ENCODE measurements at regions not wholly inside any gene's neighbourhood (a gene's known extent, or its start where the extent isn't known, plus 50 kb on each side); places are given as distances from the start of the nearest gene placed in this dataset.

DNA sequence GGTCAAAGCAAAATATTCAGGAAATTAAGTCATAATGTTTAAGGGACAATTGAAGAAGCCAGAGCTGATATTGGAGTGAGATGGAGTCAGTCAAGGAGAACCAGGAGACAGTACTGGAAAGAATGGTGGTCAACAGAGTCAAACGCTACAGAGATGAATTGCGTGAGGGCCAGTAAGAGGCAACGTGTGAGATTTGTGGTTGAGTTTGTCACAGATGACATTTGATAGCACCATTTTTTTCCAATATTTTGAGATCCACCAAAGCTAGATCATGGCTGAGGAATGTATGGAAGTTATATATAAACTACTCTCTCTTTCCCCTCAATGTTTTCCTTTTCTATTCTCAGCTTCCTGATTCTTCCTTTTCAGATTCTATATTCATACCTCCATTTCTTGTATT, 375.1 kb upstream of the ROBO2 start:
- Histone ChIP-seq H3K9me3 (ENCODE audit: control insufficient read depth, low read length) (no peaks in the 10 kb centered on the region), H3K4me3 (ENCODE audit: extremely low read depth, insufficient read depth, low read length, poor library complexity, severe bottlenecking) (no peak overlapping the region), H3K4me1 (ENCODE audit: control insufficient read depth, insufficient read depth, low read length, poor library complexity, severe bottlenecking) (no peaks in the 10 kb centered on the region), H3K27ac (ENCODE audit: low read depth, low read length, severe bottlenecking) (no peak overlapping the region), H3K36me3 (ENCODE audit: control insufficient read depth, insufficient read depth, low read length) (no peaks in the 10 kb centered on the region)
- WGBS, 2 experiments (ENCODE audit: insufficient coverage in 2 of 2), result 86% methylated on average over 1 of the region's 3 CpGs

DNA sequence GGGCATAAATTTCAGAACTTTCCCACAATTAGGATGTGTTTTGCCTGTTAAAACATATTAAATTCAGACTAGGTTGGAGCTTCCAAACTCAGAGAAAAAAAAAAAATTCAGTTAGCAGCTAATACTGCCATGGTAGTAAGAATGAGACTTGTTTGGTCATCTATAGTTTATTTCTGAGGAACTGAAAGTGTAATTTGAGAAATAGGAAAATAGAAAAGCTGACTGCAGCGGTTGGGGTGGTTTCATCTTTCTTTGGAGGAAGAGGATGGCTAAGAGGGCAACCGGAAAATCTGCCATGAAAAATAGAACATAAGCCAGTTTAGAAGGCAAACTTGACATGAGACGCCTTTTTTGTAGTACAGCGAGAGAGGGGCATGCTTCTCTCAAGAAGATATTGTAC, 371.2 kb upstream of the ROBO2 start:
- Histone ChIP-seq H3K27ac (ENCODE audit: low read depth, low read length, severe bottlenecking) (no peak overlapping the region), H3K36me3 (ENCODE audit: control insufficient read depth, insufficient read depth, low read length) (no peaks in the 10 kb centered on the region), H3K9me3 (ENCODE audit: control insufficient read depth, low read length) (no peaks in the 10 kb centered on the region), H3K4me3 (ENCODE audit: extremely low read depth, insufficient read depth, low read length, poor library complexity, severe bottlenecking) (no peak overlapping the region), H3K4me1 (ENCODE audit: control insufficient read depth, insufficient read depth, low read length, poor library complexity, severe bottlenecking) (no peaks in the 10 kb centered on the region)
- WGBS, 2 experiments (ENCODE audit: insufficient coverage in 2 of 2), result 94 to 95% methylated on average over 4 of the region's 4 CpGs

DNA sequence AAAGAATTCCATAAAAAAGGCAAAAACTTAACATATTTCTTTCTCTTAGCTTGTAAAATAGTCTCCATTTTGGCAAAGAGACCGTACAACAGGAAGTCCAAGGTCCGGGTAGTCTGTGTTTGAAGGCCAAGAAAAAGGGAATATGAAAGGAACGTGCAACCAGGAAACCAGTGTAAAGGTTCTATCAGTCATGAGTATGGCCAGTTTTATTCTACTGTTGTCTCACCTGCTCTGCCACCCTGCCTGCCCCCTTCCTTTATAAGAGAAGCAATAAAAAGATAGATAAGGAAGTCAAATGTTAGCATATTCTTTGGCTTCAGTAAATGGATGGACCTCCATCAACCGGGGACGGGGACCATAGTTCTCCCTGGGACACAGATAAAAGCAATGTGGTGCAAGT, 370.6 kb upstream of the ROBO2 start:
- no peak overlapping the region for H3K27ac ChIP-seq (ENCODE audit: low read depth, low read length, severe bottlenecking)
- H3K4me1 ChIP-seq (ENCODE audit: control insufficient read depth, insufficient read depth, low read length, poor library complexity, severe bottlenecking), result no peaks in the 10 kb centered on the region
- H3K9me3 ChIP-seq (ENCODE audit: control insufficient read depth, low read length), result no peaks in the 10 kb centered on the region
- H3K4me3 ChIP-seq (ENCODE audit: extremely low read depth, insufficient read depth, low read length, poor library complexity, severe bottlenecking), result no peak overlapping the region
- 73% methylated on average over 4 of the region's 5 CpGs; no CpG with 5 or more reads in 1 of the 2 experiments for WGBS, 2 experiments (ENCODE audit: insufficient coverage in 2 of 2)
- no peaks in the 10 kb centered on the region for H3K36me3 ChIP-seq (ENCODE audit: control insufficient read depth, insufficient read depth, low read length)

DNA sequence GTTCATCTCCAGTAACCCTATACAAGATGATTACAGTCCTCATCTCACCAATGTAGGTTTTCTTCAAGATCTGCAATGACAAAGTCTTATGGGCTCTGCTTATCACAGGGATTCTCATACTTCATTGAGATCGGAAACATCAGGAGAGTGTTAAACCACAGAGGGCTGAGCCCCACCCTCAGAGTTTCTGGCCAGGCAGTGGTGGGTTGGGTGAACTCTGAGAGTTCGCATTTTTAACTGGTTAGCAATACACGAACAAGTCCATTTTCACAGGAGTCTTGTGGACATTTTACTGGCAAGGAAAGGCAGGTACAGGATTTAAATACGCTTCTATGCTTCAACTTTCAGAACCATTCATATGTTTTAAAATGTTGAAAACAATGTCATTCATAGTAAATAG, 366.7 kb upstream of the ROBO2 start:
- H3K9me3 ChIP-seq (ENCODE audit: control insufficient read depth, low read length), result no peaks in the 10 kb centered on the region
- H3K36me3 ChIP-seq (ENCODE audit: control insufficient read depth, insufficient read depth, low read length), result no peaks in the 10 kb centered on the region
- H3K4me1 ChIP-seq (ENCODE audit: control insufficient read depth, insufficient read depth, low read length, poor library complexity, severe bottlenecking), result no peaks in the 10 kb centered on the region
- 79% methylated on average over 2 of the region's 4 CpGs; no CpG with 5 or more reads in 1 of the 2 experiments for WGBS, 2 experiments (ENCODE audit: insufficient coverage in 2 of 2)
- H3K4me3 ChIP-seq (ENCODE audit: extremely low read depth, insufficient read depth, low read length, poor library complexity, severe bottlenecking), result no peak overlapping the region
- H3K27ac ChIP-seq (ENCODE audit: low read depth, low read length, severe bottlenecking), result peak overlapping the region; percentile 57

DNA sequence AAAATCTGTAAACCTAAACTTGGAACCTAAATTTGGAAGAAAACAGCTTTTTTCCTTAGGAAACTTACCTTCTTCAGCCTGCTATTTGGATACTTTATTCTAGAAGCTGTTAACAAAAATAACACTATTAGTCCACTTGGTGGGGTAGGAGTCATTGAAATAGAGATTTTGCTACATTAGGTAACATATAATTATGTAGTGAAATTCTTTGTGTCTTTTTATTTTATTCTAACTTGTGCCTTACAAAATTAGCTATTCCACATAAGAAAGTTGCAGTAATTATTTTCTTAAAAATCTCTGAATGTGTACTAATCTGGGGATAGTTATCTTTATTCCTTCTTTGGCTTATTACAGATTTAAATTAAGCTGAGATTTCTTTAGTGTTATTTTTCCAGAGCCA, 360.4 kb upstream of the ROBO2 start:
- H3K9me3 ChIP-seq (ENCODE audit: control insufficient read depth, low read length), result no peaks in the 10 kb centered on the region
- H3K27ac ChIP-seq (ENCODE audit: low read depth, low read length, severe bottlenecking), result no peak overlapping the region
- H3K4me3 ChIP-seq (ENCODE audit: extremely low read depth, insufficient read depth, low read length, poor library complexity, severe bottlenecking), result no peak overlapping the region
- H3K36me3 ChIP-seq (ENCODE audit: control insufficient read depth, insufficient read depth, low read length), result no peaks in the 10 kb centered on the region
- no peaks in the 10 kb centered on the region for H3K4me1 ChIP-seq (ENCODE audit: control insufficient read depth, insufficient read depth, low read length, poor library complexity, severe bottlenecking)

DNA sequence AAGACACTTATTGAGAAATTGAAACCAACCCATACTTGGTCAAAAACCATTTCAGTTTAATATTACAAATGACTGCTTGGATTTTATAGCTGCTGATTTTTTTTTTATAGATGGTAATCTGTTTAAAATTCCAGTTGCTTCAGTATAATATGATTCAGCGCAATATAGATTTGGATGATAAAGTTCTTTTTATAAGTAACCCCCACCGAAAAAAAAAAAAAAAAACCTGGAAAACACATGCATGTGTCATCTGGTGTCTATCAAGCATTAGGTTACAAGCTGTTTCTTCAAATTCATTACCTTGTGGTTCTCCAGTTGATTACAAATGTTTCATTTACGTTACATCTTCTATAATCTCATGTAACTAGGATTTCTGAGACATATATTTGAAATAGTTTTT, 356.6 kb upstream of the ROBO2 start:
- 83% methylated on average over 1 of the region's 3 CpGs; no CpG with 5 or more reads in 1 of the 2 experiments for WGBS, 2 experiments (ENCODE audit: insufficient coverage in 2 of 2)
- Histone ChIP-seq H3K36me3 (ENCODE audit: control insufficient read depth, insufficient read depth, low read length) (no peaks in the 10 kb centered on the region), H3K9me3 (ENCODE audit: control insufficient read depth, low read length) (no peaks in the 10 kb centered on the region), H3K4me3 (ENCODE audit: extremely low read depth, insufficient read depth, low read length, poor library complexity, severe bottlenecking) (no peak overlapping the region), H3K4me1 (ENCODE audit: control insufficient read depth, insufficient read depth, low read length, poor library complexity, severe bottlenecking) (peaks cover 4% of the 10 kb centered on the region), H3K27ac (ENCODE audit: low read depth, low read length, severe bottlenecking) (no peak overlapping the region)

DNA sequence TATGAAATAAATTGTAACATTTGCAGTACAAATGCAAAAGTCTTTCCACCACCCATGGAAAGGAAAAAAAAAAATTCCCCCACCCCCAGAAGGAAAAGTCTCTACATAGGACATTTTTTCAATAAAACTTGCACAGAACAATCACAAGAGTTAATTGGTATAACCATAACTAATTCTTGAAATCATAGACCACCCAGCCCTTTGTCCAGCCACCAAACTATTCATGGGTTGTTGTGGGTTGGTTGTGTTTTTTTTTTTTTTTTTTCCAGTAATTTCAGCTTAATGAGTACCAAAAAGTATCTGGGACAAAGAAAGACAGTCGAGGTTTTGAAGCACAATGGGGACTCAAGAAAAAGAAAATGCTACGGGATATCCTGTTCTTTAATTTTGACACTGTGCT, 355.0 kb upstream of the ROBO2 start:
- H3K9me3 ChIP-seq (ENCODE audit: control insufficient read depth, low read length), result no peaks in the 10 kb centered on the region
- no peak overlapping the region for H3K27ac ChIP-seq (ENCODE audit: low read depth, low read length, severe bottlenecking)
- H3K36me3 ChIP-seq (ENCODE audit: control insufficient read depth, insufficient read depth, low read length), result no peaks in the 10 kb centered on the region
- 50 to 71% methylated on average over 1 of the region's 2 CpGs for WGBS, 2 experiments (ENCODE audit: insufficient coverage in 2 of 2)
- H3K4me3 ChIP-seq (ENCODE audit: extremely low read depth, insufficient read depth, low read length, poor library complexity, severe bottlenecking), result no peak overlapping the region
- H3K4me1 ChIP-seq (ENCODE audit: control insufficient read depth, insufficient read depth, low read length, poor library complexity, severe bottlenecking), result peaks cover 4% of the 10 kb centered on the region

DNA sequence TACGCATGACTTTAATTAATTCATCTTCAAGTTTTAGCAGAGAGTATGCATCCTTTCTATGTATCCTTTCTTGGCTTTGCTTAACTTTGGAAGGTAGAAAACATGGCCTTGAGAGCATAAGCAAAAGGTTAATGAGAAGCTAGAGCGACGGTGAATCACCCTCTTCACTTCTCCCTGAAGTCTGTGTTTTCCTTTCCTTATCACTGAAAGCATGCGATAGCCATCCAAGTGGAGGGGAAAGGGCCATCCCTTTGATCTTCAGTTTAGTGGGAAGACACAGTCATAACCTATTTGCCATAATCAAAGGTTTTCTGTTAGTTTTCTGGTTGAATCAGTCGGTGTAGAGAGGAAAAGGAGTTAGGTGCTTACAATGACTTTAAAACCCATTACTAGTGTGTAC, 354.0 kb upstream of the ROBO2 start:
- Histone ChIP-seq H3K4me3 (ENCODE audit: extremely low read depth, insufficient read depth, low read length, poor library complexity, severe bottlenecking) (no peak overlapping the region), H3K4me1 (ENCODE audit: control insufficient read depth, insufficient read depth, low read length, poor library complexity, severe bottlenecking) (peaks cover 4% of the 10 kb centered on the region)

DNA sequence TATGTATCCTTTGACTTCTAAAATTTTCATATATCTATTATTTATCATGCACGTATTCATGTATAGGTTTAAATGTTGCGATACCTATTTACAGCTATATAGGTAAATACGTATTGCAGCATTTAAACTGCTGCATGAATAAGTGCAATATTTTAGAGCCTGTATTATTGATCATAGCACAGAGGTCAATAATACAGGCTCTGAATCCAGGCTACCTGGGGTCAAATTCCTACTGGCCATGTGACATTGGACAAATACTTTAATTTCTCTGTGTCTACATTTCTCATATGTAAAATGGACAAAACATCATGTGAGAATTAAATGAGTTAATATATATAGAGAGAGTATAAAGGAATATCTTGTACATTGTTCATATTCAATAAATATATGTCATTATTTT, 352.9 kb upstream of the ROBO2 start:
- H3K36me3 ChIP-seq (ENCODE audit: control insufficient read depth, insufficient read depth, low read length), result no peaks in the 10 kb centered on the region
- H3K4me1 ChIP-seq (ENCODE audit: control insufficient read depth, insufficient read depth, low read length, poor library complexity, severe bottlenecking), result peaks cover 4% of the 10 kb centered on the region
- no peak overlapping the region for H3K4me3 ChIP-seq (ENCODE audit: extremely low read depth, insufficient read depth, low read length, poor library complexity, severe bottlenecking)
- no peaks in the 10 kb centered on the region for H3K9me3 ChIP-seq (ENCODE audit: control insufficient read depth, low read length)
- H3K27ac ChIP-seq (ENCODE audit: low read depth, low read length, severe bottlenecking), result no peak overlapping the region
- WGBS, 2 experiments (ENCODE audit: insufficient coverage in 2 of 2), result 100% methylated on average over 1 of the region's 3 CpGs; no CpG with 5 or more reads in 1 of the 2 experiments

More for the DNA sequence above, 354.0 kb upstream of the ROBO2 start:
- no CpG with 5 or more reads among the region's 5 CpGs for WGBS, 2 experiments (ENCODE audit: insufficient coverage in 2 of 2)
- H3K27ac ChIP-seq (ENCODE audit: low read depth, low read length, severe bottlenecking), result peak overlapping the region; percentile 48
- no peaks in the 10 kb centered on the region for H3K36me3 ChIP-seq (ENCODE audit: control insufficient read depth, insufficient read depth, low read length)
- no peaks in the 10 kb centered on the region for H3K9me3 ChIP-seq (ENCODE audit: control insufficient read depth, low read length)

DNA sequence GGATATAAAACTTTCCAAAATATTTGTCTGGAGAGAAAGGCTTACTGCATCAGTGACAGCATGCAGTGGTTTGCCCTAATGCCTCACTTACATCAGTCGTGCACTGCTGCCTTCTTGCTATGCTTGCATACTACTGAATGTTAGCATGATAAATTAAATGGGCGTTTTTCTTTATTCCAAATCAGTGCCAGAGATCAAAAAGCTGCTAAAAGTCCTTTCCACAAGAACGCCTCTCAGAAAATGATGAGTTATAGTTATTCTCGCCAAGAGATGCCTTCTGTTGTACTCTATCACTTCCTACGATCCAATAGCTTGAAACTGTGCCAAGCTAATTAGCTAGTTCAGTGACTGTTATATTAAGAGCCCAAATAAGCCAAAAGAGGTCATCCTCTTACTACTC, 345.8 kb upstream of the ROBO2 start:
- 97 to 100% methylated on average over 5 of the region's 5 CpGs for WGBS, 2 experiments (ENCODE audit: insufficient coverage in 2 of 2)
- no peak overlapping the region for H3K27ac ChIP-seq (ENCODE audit: low read depth, low read length, severe bottlenecking)
- no peaks in the 10 kb centered on the region for H3K9me3 ChIP-seq (ENCODE audit: control insufficient read depth, low read length)
- peaks cover 1% of the 10 kb centered on the region for H3K4me1 ChIP-seq (ENCODE audit: control insufficient read depth, insufficient read depth, low read length, poor library complexity, severe bottlenecking)
- H3K36me3 ChIP-seq (ENCODE audit: control insufficient read depth, insufficient read depth, low read length), result no peaks in the 10 kb centered on the region
- H3K4me3 ChIP-seq (ENCODE audit: extremely low read depth, insufficient read depth, low read length, poor library complexity, severe bottlenecking), result no peak overlapping the region

DNA sequence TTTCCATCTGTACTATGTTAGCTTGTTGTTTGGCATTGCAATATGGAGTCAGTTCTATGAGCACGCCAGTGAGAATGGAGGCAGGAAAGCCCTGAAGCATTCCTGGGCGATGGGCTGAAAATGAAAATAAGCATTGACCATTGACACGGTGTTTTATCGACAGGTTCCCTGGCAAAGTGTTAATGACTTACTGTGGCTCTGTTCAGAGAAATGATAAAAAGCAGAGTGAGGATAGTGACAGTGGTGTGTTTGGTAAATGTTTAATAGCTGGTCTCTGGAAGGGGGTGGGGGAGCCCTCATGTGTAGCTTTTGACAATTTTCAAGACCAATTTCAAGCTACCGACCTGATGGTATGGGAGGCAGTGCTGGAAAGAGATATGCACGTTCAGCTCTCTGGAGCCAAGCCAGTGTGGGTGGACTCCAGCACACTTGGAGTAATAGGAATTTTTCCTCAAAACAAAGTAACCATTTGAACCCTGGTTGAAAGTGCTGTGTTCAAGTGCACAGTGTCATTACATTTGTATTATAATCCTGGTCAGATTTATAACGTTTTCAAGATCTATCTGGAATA, 341.7 kb upstream of the ROBO2 start:
- H3K4me1 ChIP-seq (ENCODE audit: control insufficient read depth, insufficient read depth, low read length, poor library complexity, severe bottlenecking), result peaks cover 5% of the 10 kb centered on the region
- H3K27ac ChIP-seq (ENCODE audit: low read depth, low read length, severe bottlenecking), result no peak overlapping the region
- no peak overlapping the region for H3K4me3 ChIP-seq (ENCODE audit: extremely low read depth, insufficient read depth, low read length, poor library complexity, severe bottlenecking)
- H3K36me3 ChIP-seq (ENCODE audit: control insufficient read depth, insufficient read depth, low read length), result no peaks in the 10 kb centered on the region
- no peaks in the 10 kb centered on the region for H3K9me3 ChIP-seq (ENCODE audit: control insufficient read depth, low read length)
- 83 to 88% methylated on average over 5 to 6 of the region's 7 CpGs for WGBS, 2 experiments (ENCODE audit: insufficient coverage in 2 of 2)

All from mesodermal cell (in vitro differentiated cells).